Hepatocyte (in vitro differentiated cells): ENCODE measurements at regions not wholly inside any gene's neighbourhood (a gene's known extent, or its start where the extent isn't known, plus 50 kb on each side); places are given as distances from the start of the nearest gene placed in this dataset.
"Not testable (repeated sequence)": the region's sequence is repeated elsewhere in the genome, so short reads cannot be mapped to it uniquely, and the experiment has no call there.

ENCODE experiments used
- DNase-seq: peaks from one replicate; pipeline ENCODE4 v3.0.0-alpha.2; 2016; ENCODE audit warnings: low spot score
- H2AFZ ChIP-seq: fragments of 200-600 bp; sonication (generic); 2 replicates; pipeline ENCODE4 v1.6.0; 2016; ENCODE audit warnings: antibody characterized with exemption, mild to moderate bottlenecking
- H3K27ac ChIP-seq: fragments of 200-600 bp; sonication (generic); 2 replicates; pipeline ENCODE4 v1.5.1; 2016; ENCODE audit warnings: mild to moderate bottlenecking
- H3K27me3 ChIP-seq: fragments of 200-600 bp; sonication (generic); 2 replicates; pipeline ENCODE4 v1.6.1; 2016
- H3K36me3 ChIP-seq: fragments of 200-600 bp; sonication (generic); replicated peaks from 2 replicates; pipeline ENCODE4 v1.5.1; 2016; ENCODE audit warnings: low read depth; ENCODE audit not compliant: insufficient read depth
- H3K4me1 ChIP-seq: fragments of 200-600 bp; sonication (generic); 2 replicates; pipeline ENCODE4 v1.5.1; 2016; ENCODE audit warnings: mild to moderate bottlenecking, moderate library complexity; ENCODE audit not compliant: insufficient read depth
- H3K4me2 ChIP-seq: fragments of 200-600 bp; sonication (generic); 2 replicates; pipeline ENCODE4 v1.6.0; 2016
- H3K4me3 ChIP-seq: fragments of 200-600 bp; sonication (generic); 2 replicates; pipeline ENCODE4 v1.5.1; 2016; ENCODE audit warnings: mild to moderate bottlenecking
- H3K79me2 ChIP-seq: fragments of 200-600 bp; sonication (generic); 2 replicates; pipeline ENCODE4 v1.6.0; 2017; ENCODE audit warnings: mild to moderate bottlenecking
- H3K9me2 ChIP-seq: fragments of 200-600 bp; sonication (generic); replicated peaks from 2 replicates; pipeline ENCODE4 v1.6.0; 2017; ENCODE audit warnings: mild to moderate bottlenecking; ENCODE audit not compliant: insufficient read depth
- H3K9me3 ChIP-seq: fragments of 200-600 bp; sonication (generic); 2 replicates; pipeline ENCODE4 v1.5.1; 2016; ENCODE audit warnings: low read depth, mild to moderate bottlenecking
- H4K20me1 ChIP-seq: fragments of 200-600 bp; sonication (generic); 2 replicates; pipeline ENCODE4 v1.6.0; 2016; ENCODE audit warnings: mild to moderate bottlenecking; ENCODE audit not compliant: insufficient read depth, poor library complexity, severe bottlenecking
- WGBS: methylation state at CpG from one replicate; pipeline ENCODE4 v1.1.6; 2016; ENCODE audit warnings: low lambda C conversion rate; ENCODE audit errors: missing lambda C conversion rate; 5-methylcytosine and 5-hydroxymethylcytosine counted together

GRCh38 chr15:21003459-21003858 is 137.3 kb upstream of the POTEB2 start:
- not testable (repeated sequence) for H3K9me2 ChIP-seq, H3K4me1 ChIP-seq, DNase-seq, H3K4me2 ChIP-seq, H3K27ac ChIP-seq, H3K27me3 ChIP-seq, H4K20me1 ChIP-seq, H2AFZ ChIP-seq, H3K4me3 ChIP-seq, H3K79me2 ChIP-seq, H3K36me3 ChIP-seq, H3K9me3 ChIP-seq
- 67% methylated on average over 1 of the region's 1 CpG for WGBS

- H4K20me1 ChIP-seq, H3K27ac ChIP-seq, DNase-seq, H3K4me2 ChIP-seq, H3K9me2 ChIP-seq, H3K9me3 ChIP-seq, H3K27me3 ChIP-seq, H3K4me3 ChIP-seq, H2AFZ ChIP-seq, H3K4me1 ChIP-seq, H3K36me3 ChIP-seq, H3K79me2 ChIP-seq: not testable (repeated sequence)
- WGBS: 18% methylated on average over 1 of the region's 1 CpG
Measured at GRCh38 chr15:21001950-21002349, 135.8 kb upstream of the POTEB2 start.

- not testable (repeated sequence) for H3K4me1 ChIP-seq, H2AFZ ChIP-seq, H3K4me3 ChIP-seq, H3K4me2 ChIP-seq, H3K36me3 ChIP-seq, H3K9me3 ChIP-seq, H3K9me2 ChIP-seq, H4K20me1 ChIP-seq, H3K27me3 ChIP-seq, H3K27ac ChIP-seq, DNase-seq, H3K79me2 ChIP-seq
Measured at GRCh38 chr15:20991691-20992090, 125.6 kb upstream of the POTEB2 start.

- not testable (repeated sequence) for H3K4me3 ChIP-seq, H4K20me1 ChIP-seq, H3K4me2 ChIP-seq, H3K9me3 ChIP-seq, H3K27ac ChIP-seq, H3K9me2 ChIP-seq, H2AFZ ChIP-seq, H3K4me1 ChIP-seq, DNase-seq, H3K27me3 ChIP-seq, H3K79me2 ChIP-seq, H3K36me3 ChIP-seq
- 71% methylated on average over 3 of the region's 3 CpGs for WGBS
Measured at GRCh38 chr15:20991253-20991652, 125.1 kb upstream of the POTEB2 start.

- H3K27ac ChIP-seq, H3K9me3 ChIP-seq, DNase-seq, H3K9me2 ChIP-seq, H3K4me3 ChIP-seq, H4K20me1 ChIP-seq, H3K4me2 ChIP-seq, H3K79me2 ChIP-seq, H3K36me3 ChIP-seq, H2AFZ ChIP-seq, H3K4me1 ChIP-seq, H3K27me3 ChIP-seq: not testable (repeated sequence)
- 87% methylated on average over 5 of the region's 5 CpGs for WGBS
Measured at GRCh38 chr15:20986775-20987174, 120.7 kb upstream of the POTEB2 start.

- H3K27ac ChIP-seq, H4K20me1 ChIP-seq, H3K4me3 ChIP-seq, H3K79me2 ChIP-seq, H2AFZ ChIP-seq, H3K4me1 ChIP-seq, H3K36me3 ChIP-seq, H3K27me3 ChIP-seq, H3K4me2 ChIP-seq, H3K9me3 ChIP-seq, H3K9me2 ChIP-seq, DNase-seq: not testable (repeated sequence)
- WGBS: no CpG with 5 or more reads among the region's 1 CpG
Measured at GRCh38 chr15:20978057-20978456, 111.9 kb upstream of the POTEB2 start.

GRCh38 chr15:20972762-20973161 is 106.6 kb upstream of the POTEB2 start:
- 56% methylated on average over 3 of the region's 4 CpGs for WGBS
- not testable (repeated sequence) for H3K27me3 ChIP-seq

GRCh38 chr15:20959299-20959698 is 93.2 kb upstream of the POTEB2 start:
- DNase-seq, H3K36me3 ChIP-seq, H3K79me2 ChIP-seq, H3K4me2 ChIP-seq, H3K27me3 ChIP-seq, H3K9me3 ChIP-seq, H3K4me3 ChIP-seq, H2AFZ ChIP-seq, H3K9me2 ChIP-seq, H3K4me1 ChIP-seq, H4K20me1 ChIP-seq, H3K27ac ChIP-seq: not testable (repeated sequence)
- no CpG with 5 or more reads among the region's 2 CpGs for WGBS

More at GRCh38 chr15:20972762-20973161, 106.6 kb upstream of the POTEB2 start:
- not testable (repeated sequence) for H3K4me2 ChIP-seq, H3K4me1 ChIP-seq, H3K4me3 ChIP-seq, H3K36me3 ChIP-seq, H3K27ac ChIP-seq, H3K9me3 ChIP-seq, H3K9me2 ChIP-seq, H3K79me2 ChIP-seq, DNase-seq, H4K20me1 ChIP-seq, H2AFZ ChIP-seq

GRCh38 chr15:20929322-20929721 is 63.2 kb upstream of the POTEB2 start:
- H3K9me3 ChIP-seq, DNase-seq, H3K4me3 ChIP-seq, H3K36me3 ChIP-seq, H2AFZ ChIP-seq, H3K4me1 ChIP-seq, H4K20me1 ChIP-seq, H3K79me2 ChIP-seq, H3K27ac ChIP-seq, H3K4me2 ChIP-seq, H3K27me3 ChIP-seq, H3K9me2 ChIP-seq: not testable (repeated sequence)
- no CpG with 5 or more reads among the region's 2 CpGs for WGBS
